GM21786 (cell line): ENCODE measurements at regions not wholly inside any gene's neighbourhood (a gene's known extent, or its start where the extent isn't known, plus 50 kb on each side); places are given as distances from the start of the nearest gene placed in this dataset.

ENCODE experiments used
- ATAC-seq: cut with Tn5 transposase; IDR thresholded peaks from one replicate; pipeline ENCODE4 v1.9.1; 2021; ENCODE audit not compliant: unreplicated experiment

GRCh38 chr15:69624155-69624520 lies 171.5 kb downstream of the RPLP1 start:
- no peak for ATAC-seq

GRCh38 chr15:69624816-69625215 lies 172.2 kb downstream of the RPLP1 start:
- ATAC-seq = no peak

GRCh38 chr15:69625328-69625727 lies 172.7 kb downstream of the RPLP1 start:
- no peak for ATAC-seq

GRCh38 chr15:69626095-69627066 lies 173.8 kb downstream of the RPLP1 start:
- no peak for ATAC-seq

GRCh38 chr15:69627548-69628158 lies 175.0 kb downstream of the RPLP1 start:
- ATAC-seq = no peak

- ATAC-seq = no peak
Measured at GRCh38 chr15:69628256-69629093, 175.9 kb downstream of the RPLP1 start.

GRCh38 chr15:69629631-69630161 lies 177.1 kb downstream of the RPLP1 start:
- no peak for ATAC-seq

- ATAC-seq = no peak
Measured at GRCh38 chr15:69631005-69631404, 178.4 kb downstream of the RPLP1 start.

- no peak for ATAC-seq
Measured at GRCh38 chr15:69631978-69632377, 179.4 kb downstream of the RPLP1 start.

GRCh38 chr15:69634860-69635259 lies 182.2 kb downstream of the RPLP1 start:
- no peak for ATAC-seq

GRCh38 chr15:69636169-69636915 lies 183.7 kb downstream of the RPLP1 start:
- no peak for ATAC-seq

GRCh38 chr15:69637818-69638217 lies 185.2 kb downstream of the RPLP1 start:
- ATAC-seq = no peak

- ATAC-seq = no peak
Measured at GRCh38 chr15:69643476-69643875, 190.9 kb downstream of the RPLP1 start.

GRCh38 chr15:69643971-69644370 lies 191.4 kb downstream of the RPLP1 start:
- ATAC-seq = no peak

- no peak for ATAC-seq
Measured at GRCh38 chr15:69644876-69645275, 192.3 kb downstream of the RPLP1 start.

GRCh38 chr15:69647142-69647513 lies 194.5 kb downstream of the RPLP1 start:
- no peak for ATAC-seq

GRCh38 chr15:69648212-69648611 lies 195.6 kb downstream of the RPLP1 start:
- no peak for ATAC-seq

GRCh38 chr15:69648775-69649735 lies 196.4 kb downstream of the RPLP1 start:
- ATAC-seq = no peak

GRCh38 chr15:69652293-69652692 lies 199.7 kb downstream of the RPLP1 start:
- no peak for ATAC-seq
